ENCODE measurements at regions not wholly inside any gene's neighbourhood (a gene's known extent, or its start where the extent isn't known, plus 50 kb on each side); places are given as distances from the start of the nearest gene placed in this dataset.

- TF ChIP-seq RAD21 (IDR thresholded peaks at IDR 0.05; ENCODE audit: low read length) (no peak), POLR2A (IDR thresholded peaks at IDR 0.05; ENCODE audit: low read depth, low read length) (no peak), CTCF (conservative IDR thresholded peaks at IDR 0.05; ENCODE audit: low read depth, low read length) (no peak)
Observed at GRCh38 chr4:13007802-13008470, 476.2 kb downstream of the RAB28 start.
